Stimulated activated CD8-positive, alpha-beta memory T cell treated with anti-CD3 and anti-CD28 coated beads, Interleukin-7, amount 100 ng/mL, for 48 hours (primary cell): ENCODE measurements at regions not wholly inside any gene's neighbourhood (a gene's known extent, or its start where the extent isn't known, plus 50 kb on each side); places are given as distances from the start of the nearest gene placed in this dataset.
"Not testable (repeated sequence)": the region's sequence is repeated elsewhere in the genome, so short reads cannot be mapped to it uniquely, and the experiment has no call there.

Experiments used
- DNase-seq, 2 donors: peaks; one replicate each; pipeline ENCODE4 v3.0.0-alpha.2; 2020; ENCODE audit warnings: low read depth in 1 of 2; ENCODE audit errors: extremely low read depth in 1 of 2

DNA sequence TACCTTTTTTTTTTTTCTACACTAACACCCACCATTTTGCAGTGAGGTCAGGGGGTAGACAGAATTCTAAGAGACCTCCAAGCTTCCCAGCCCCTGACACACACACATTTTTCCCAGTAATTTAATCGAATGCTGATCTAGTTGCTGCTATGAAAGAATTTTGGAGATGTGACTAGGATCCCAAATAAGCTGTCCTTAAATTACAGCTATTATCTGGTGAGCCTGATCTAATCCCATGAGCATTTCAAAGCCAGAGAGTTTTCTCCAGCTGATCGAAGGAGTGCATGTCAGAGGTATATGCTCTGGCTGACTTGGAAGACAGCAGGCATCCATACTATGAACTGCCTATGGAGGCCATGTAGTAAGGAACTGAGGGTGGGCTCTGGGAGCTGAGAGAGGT, 503.8 kb upstream of the MARCKS start:
- DNase-seq, result no peak

DNA sequence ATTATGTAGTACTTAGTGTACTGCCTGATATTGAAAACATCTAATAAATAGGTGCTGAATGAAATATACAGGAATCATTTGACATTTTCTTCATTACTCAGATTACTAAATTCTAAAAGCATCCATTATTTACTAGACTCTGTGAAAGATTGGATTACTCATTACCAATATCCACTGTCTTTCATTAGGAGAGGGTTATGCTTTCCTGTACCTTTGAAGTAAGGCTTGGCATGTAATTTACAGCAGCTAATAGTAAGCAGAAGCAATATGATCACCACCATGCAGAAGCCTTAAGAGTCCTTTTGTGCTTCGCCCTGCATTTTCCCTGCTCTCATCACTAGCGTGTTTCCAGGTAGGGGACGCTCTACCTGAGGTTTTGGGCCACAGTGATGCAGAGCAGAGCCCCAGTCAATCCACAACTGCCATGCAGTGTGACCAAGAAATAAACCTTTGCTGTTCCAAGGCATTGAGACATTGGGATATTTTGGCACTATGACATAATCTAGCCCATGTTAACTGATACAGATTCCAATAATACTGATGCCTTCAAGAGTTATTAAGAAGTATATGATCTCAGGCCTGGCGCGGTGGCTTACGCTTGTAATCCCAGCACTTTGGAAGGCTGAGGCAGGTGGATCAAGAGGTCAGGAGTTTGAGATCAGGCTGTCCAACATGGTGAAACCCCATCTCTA, 502.8 kb upstream of the MARCKS start:
- no peak for DNase-seq

DNA sequence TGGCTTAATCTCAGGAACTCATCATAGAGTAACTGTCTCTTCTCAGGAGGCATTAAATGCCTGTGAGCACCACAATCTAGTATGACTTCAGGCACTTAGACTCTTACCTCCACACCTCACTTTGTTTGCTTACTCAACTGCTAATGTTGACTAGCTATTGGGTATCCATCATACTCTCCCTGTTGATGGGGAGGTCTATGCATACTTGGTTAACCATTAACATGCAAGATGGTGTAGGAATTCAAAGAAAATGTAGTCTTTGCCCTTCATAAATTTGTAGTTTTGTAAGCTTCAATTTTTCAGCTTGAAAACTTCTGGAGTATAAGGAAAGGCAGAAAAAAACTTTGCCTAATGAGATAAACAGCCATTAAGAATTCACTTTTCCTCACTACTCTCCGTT, 501.0 kb upstream of the MARCKS start:
- no peak for DNase-seq

DNA sequence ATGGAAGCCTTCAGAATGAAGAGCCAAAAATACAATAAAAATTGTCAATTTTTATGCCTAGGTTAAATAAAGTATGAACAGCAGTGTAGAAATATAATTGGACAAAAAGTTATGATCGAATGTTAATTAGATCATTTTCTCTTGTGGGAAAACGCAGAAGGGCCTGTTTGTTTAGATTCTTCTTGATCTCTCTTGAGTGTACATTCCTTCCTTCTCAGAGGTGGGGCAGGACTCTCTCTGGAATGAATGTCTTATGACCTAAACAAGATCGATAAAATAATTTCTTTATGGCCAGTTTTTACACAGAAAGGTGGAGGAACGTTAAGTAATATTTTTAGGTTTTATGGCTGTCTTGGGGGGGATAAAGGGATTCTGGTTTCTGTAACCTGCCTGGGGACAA, 500.1 kb upstream of the MARCKS start:
- no peak for DNase-seq

DNA sequence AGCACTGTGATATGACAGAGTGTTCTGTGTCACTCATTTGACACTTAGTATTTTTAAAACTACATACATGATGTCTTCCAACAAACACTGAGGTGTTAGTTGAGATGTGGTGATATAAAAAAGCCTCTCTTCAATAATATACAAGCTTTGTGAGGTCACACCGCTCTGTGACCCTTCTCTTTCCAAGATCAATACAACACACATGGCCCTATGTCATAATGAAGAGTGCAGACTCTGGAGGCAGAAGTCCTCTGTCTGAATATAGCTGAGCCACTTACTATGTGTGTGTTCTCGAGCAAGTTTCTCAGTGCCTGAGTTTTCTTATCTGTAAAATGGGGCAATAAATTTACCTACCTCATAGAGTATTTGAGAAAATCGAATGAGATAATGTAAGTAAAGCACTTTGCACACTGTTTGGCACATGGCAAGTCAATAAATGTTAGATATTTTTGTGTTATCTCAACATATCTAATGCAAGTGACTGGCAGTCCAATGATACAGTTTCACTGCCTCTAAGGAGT, 499.0 kb upstream of the MARCKS start:
- DNase-seq, result no peak

DNA sequence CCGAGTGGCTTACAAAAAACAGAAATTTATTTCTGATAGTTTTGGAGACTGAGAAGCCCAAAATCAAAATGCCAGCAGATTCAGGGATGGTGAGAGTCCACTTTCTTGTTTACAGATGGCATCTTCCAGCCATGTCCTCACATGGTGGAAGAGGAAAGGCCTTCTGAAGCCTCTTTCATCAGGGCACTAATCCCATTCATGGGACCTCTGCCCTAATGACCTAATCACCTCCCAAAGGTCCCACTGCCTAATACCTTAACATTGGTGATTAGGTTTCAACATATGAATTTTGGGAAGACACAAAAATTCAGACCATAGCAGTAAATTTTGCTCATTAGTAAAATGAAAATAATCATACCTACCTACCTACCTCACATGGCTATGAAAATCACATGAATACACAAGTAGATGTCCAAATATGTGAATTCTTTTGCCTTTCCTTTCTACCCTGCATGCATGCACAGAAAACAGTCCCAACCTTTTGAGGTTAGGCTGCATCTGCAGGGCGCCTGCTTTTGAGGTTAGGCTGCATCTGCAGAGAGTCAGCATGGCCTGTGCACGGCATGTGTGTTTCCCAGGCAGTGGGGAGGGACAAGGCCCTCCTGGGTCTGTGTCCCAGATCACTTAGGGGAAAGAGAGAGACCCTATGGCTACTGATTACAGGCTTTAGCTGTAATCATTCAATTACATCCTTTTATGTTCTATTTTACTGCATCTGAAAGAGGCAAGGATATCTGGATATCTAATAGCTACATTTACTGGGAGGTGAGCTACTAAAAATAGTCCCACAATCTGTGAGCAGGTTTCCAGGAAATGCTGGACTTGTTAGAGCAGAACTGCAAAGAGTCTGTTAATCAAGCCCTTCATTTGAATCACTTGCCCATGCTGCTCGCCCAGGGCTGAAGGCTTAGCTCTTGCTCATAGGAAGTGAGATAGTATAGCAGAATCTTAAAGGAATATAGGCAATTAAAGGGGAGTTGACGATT, 497.7 kb upstream of the MARCKS start:
- DNase-seq, result no peak

DNA sequence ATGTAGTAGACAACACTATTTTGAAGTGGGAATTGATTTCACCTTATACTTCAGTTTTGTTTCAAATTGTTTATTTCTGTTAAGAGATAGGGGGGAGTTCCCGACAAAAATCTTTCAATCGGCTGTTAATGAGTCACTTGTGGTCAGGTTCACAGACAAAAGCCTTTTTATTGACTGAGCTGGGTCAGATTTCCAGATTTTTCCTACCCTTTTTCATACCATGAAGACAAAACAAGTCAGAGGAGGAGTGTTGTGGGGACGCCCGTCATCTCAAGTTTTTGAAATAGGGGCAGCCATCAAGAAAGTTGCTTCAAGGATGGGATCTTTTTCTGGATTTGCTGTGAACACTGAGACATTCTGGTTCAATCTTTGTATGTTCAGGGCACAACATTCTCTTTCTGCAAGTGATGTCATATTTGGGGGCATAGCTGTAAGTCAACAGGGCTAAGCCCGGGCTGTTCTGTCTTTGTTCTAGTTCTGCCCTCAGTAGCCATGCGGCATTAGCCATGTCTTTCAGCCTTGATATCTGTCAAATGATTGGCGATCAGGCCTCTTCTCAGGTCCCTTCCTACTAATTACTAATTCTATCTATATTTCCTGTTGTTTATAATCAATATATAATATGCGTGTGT, 496.0 kb upstream of the MARCKS start:
- DNase-seq, result no peak

DNA sequence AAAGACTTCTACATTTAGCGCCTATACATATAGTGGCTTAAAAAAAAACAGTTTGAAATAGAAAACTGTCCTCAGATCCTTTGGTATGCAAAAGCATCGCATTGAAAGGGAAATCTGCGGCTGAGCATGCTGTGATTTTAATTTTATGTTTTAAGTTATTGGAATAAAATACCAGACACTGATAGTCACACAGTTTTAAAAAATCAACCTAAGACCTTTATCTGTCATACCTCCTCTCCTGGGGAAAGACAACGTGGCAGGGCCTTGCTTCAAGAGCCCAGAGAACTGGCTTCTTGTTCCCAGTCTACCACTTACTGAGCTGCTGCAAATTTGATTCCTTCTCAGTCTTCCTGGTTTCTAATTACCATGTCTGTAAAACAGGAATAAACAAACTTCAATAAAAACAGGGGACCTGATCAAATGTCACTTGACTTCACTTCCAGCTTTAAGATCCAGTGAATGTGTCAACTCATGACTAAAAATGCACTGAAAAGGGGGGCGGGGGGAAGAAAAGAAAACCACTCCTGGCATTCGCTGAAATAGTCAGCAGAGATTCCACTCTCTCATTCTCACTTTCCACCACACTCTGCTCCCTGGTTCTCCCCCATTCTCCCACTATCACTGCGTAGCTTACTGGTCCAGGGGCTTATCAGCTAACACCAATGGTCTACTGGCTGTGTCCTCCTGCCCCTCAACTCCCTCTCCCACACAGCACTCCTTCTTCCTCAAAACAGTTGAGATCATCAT, 494.7 kb upstream of the MARCKS start:
- no peak for DNase-seq

DNA sequence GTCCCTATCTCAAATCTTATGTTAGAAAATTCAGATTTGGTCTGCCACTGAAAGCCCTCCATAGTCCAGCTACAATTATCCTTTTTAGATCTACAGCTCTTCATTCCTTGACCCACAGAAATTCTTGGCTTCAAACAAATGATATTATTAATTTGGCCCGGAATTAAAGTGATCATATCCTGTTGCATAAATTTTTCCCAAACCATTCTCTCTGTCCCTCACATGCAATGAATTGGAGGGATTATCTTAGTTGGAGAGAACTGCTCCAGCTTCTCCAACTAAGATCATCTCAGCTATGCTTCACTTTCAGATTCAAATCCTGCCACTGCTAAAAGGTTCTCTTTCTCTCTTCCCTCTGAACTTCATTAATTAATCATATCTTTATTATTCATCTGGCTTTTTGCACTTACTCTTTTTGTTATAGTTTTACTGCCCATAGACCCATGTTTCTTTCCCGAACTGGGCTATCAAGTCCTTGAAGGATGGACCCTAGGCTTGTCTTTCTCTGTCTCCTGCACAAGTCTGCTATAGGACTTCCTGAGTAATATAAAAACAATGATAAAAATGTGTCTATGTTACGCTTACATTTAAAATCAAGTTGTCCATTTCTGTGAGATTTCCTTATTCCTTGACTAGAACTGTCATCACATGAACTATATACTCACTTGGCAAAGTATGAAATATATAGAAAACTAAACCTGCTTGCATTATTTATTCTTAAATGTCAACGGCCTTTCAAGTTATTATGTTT, 493.9 kb upstream of the MARCKS start:
- no peak for DNase-seq

DNA sequence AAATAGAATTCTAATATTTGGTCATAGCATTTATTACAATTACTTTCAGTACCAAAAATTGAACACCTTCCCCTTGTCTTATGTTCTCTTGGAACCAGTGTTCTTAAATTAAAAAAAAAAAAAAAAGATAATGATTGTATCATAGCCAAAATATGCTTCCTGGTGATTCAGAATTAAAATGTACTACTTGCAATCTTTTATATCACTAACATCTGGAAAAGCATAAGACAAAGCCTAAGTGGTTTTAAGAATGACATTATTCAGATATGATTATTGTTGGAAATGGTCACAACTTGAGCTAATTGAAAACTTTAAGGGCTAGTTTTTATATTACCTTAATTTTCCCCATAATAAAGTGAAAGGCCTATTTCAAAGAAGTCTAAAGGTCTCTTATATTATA, 493.3 kb upstream of the MARCKS start:
- DNase-seq, result no peak

DNA sequence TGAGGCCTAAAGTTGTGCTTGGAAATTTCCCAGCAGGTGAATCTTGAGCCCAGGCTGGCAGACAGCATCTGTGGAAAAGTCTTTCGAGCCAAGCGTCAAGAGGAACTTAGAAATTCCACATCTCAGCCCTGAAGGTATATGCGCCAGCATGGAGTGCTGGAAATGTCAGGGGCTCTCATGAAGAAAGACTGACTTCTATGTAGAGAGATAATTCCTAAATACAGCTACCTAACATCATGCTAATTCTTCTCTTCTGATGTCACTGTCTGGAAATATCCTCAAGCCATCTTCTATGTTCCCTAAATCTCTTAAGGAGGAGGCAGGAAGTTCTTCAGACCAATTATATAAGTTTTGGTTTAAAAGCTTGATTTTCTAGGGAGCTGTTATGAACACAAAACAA, 492.4 kb upstream of the MARCKS start:
- no peak for DNase-seq

DNA sequence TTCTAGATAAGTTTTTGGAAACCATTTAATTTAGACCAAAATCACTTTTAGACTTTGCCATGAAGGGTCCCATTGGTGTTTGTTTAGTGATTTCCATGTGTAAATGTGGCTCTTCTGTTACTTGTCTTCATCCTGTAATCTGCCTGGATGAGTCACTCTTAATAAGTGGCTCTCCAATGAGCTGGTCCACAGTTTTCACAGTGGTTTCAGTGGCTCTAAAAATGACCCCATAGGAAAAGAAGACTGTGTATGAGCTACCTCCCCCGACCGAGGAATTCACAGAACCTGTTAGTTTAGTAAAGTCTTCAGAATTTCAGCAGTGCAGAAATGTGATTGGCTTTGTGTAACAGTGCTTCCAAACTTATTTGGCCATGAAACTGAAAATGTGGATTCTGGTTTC, 492.0 kb upstream of the MARCKS start:
- DNase-seq, result no peak

DNA sequence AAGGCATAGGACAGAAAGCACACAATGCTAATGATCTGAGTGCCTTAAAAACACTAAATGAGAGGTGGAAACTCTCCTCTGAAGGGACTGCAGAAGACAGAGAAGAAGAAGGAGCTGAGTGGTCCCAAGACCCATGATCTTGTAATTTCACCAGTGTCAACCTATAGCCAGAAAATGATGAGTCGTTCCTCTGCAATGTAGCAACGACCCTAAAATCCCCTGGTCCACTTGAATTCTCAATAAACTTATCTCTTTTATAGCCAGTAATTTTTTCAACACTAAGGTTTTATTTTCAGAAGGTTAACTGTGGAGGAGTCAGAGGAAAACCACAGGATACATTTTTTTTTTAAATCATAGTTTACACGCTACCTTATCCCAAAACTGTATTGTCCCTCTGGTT, 490.6 kb upstream of the MARCKS start:
- no peak for DNase-seq

DNA sequence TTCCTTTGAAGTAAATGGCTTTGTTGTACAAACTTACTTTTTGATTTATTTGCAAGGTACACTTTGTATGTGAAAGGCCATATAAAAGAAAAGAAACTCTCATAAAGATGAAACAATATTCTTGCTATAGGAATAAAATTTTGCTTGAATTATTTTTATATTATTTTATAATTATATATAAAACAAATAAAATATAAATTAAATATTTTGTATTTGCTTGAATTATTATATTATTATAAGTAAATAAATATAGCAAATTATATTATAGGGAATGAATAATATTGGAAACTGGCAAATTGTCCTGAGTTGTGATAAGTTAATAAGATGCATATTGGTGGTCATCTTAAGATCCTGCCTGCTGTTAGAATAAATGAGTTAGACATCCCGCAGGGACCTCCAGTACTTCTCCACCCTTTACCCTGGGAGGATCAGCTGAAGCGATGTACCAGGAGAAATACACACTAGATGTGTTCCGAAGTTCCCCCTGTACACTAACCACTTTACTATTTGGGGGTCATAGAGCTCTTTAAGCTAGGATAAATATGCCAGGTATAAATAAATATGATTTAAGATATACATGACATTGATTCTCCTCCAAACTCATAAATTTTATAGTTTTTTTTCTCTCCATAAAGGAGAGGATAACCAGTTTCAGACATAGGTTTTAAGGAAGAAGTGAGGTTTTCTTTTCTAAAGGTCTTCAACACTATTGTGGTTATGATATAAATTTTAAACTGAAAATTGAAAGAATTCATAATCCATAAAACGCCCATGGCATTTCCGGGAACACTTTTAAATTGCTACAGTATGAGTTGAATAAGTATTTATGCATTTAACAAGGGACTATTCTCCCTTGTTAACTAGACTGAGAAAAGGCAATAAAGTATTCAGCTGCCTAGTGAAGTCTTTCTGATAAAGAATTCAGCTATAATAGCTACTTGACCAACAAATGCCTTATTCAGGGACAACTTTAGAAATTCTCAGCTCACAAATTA, 486.3 kb upstream of the MARCKS start:
- no peak for DNase-seq

DNA sequence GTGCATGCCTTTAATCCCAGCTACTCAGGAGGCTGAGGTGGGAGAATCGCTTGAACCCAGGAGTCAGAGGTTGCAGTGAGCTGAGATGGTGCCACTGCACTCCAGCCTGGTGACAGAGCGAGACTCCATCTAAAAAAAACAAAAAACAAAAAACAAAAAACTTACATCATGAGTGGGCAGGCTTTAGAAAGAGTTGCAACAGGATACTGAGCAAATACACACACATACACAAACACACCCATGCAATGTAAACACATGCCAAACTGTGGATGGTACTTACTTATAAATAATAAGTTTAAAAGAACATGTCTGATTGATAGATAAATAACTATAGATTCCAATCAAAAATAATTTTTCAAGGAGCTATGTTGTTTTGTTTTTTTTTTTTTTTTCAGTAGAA, 481.7 kb upstream of the MARCKS start:
- DNase-seq, result not testable (repeated sequence)

DNA sequence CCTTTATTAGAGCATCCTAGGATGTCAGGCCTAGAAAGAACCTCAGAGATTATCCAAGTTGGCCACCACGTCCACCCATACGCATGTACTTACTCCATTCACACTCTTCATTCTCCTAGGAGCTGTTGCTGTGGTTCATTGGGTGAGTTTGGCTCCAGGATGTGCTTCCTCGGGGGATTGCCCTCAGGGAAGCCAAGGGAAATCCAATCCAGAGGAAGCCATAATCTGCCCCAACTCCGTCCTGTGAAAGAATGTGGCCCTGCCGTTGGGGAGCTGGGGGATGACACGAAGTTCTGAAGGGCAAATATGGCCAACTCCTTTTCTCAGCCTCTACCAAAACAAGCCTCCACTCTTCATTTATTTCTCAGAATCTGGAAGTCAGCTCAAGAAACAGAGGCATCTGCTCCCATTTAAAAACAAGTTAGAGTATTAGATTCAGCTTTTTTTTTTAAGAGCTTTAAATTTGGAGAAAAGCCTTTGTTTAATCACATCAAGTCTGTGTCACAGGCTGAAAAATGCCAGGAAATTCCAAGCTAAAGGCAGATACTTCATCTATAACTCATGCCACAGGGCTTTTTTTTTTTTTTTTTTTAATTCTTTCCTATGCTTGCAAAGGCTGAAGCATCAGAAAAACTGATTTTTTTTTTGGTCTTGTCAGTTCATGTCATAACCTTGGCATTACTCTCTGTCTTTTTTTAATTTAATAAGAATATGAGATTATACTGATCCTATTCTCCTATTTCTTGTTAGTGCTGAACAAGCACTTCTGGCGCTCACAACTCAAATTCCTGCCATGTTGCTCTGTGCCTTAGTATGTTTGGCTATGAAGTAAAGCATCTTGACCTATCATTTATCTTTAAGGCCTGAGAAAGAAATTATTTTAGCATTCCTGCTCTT, 480.9 kb upstream of the MARCKS start:
- no peak for DNase-seq

DNA sequence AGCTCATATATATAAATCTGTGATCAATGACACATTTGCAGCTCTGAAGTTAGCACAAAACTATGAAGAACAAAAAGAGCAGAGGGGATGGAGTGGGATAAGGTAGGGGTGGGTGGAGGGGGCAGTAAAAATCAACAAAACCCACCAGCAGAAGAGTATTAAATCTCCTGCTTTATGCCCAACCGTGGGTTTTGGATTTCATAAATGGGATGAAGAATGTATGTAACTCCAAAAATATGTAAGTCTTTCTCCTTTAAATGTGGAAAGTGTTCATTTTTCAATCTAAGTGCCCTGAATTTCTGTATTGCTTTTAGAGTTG, 480.3 kb upstream of the MARCKS start:
- no peak for DNase-seq

DNA sequence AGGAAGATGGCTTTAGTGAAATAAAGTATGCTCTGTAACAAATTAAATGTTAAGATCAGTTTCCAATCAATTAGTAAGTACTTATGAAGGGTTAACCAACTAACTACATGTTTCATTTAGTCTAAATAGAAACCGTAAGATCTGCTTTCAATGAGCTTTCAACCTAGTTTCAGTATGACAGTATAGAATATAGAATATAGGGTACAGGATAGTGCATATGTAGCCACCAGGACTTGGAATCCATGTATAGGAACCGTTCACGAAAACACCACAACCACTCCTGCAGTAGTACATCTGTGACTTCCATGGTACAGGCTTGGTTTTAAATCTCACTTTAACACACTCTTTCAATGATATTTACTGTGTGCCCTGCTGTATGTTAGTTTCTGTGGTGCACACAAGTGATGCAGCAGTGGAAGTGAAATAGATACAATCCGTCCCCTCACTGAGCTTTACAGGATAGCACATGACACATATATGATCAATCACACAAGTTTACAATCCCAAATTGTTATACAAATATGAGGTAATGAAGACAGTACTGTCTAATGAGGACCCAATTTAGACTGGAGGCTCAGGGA, 479.7 kb upstream of the MARCKS start:
- no peak for DNase-seq
